HG03521 (cell line): ENCODE measurements at regions not wholly inside any gene's neighbourhood (a gene's known extent, or its start where the extent isn't known, plus 50 kb on each side); places are given as distances from the start of the nearest gene placed in this dataset.
A peak's percentile ranks its signal among the peaks of the same experiment; 100 is the strongest.

Experiments
- ATAC-seq: cut with Tn5 transposase; IDR thresholded peaks from one replicate; pipeline ENCODE4 v1.9.1; 2021; ENCODE audit warnings: mild to moderate bottlenecking, moderate library complexity; ENCODE audit not compliant: unreplicated experiment

DNA sequence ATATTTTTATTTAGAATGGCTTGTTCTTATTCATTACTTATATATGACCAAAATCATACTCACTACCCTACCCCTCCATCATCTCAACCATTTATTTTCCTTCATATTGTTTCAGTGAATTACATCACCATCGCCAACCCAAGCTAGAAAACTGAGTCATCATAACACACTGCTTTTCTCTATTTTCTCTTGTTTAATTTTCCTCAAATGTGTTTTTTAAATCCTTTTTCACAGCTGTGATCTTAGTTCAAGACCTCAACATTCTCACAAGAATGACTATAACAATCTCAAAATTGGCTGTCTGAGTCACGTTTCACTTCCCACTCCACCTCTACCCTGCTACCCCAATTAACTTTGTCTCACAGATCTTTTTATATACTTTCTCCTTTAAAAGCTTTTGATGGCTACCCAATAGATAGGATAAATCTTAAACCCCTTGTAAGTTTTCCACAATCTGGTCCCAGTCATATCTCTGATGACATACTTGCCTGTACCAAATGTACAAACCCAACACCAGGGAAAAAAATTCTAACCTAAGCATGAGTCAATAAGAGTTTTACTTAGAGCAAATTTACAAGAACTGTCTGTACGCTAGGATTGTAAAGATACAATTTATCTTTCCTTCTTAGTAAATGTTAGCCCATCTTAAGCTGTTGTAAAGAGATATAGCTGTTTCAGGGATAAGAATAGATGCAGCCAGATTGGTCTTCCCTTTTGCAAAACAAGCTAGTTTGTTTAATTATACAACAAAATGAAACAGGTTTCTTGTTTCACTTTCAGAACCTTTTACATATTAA lies 635.1 kb upstream of the SLC39A10 start:
- peak; percentile 69 for ATAC-seq

DNA sequence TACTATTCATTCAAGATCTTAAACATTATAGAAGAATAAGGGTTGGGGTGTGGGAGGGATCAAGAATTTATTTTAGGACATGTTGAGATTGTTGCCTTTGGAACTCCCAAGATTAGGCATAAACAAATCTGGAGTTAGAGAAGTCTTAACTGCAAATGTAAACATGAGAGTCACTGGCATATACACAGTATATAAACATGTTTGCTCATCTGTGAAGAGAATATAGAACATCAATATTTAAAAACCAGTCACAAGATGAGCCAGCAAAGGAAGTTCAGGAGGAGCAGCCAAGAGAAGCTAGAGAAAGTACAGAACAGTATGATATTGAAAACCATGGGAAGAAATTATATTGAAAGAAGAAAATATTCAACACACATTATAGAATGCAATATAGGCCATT lies 638.6 kb upstream of the SLC39A10 start:
- no peak for ATAC-seq

DNA sequence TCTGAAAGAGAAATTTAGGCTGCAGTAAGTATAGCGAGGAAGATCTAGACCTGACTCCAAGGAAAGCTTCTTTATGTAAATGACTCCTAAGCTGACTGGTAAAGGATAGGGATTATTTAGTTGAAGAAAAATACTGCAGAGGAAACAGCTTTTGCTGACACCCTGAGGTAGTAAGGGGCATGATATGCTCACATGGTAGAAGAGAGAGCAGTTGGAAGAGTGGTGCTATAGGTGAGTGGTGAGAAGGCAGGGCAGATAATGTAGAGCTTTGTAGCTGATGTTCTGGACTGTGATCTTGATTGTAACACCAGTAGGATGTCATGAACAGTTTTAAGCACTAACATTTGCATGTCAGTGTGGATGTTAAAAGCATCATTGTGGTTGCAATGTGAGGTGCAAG lies 639.1 kb upstream of the SLC39A10 start:
- no peak for ATAC-seq

DNA sequence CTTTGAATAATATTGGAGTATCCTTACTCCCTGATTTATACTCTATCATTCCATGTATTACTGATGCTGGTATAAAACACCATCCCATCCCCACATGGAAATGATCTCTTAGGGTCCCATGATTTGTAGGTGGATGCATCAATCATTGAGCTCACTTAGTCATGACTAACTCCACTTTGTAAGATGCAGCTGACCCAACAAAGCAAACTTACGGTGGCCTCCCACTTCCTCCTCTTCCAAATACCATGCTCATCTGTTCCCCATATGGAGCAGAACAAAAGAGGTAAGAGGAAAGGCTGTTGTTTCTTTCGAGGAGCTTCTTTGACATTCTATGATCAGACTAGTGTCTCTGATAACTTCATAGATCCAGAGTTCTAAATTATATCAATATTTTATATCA lies 640.2 kb upstream of the SLC39A10 start:
- no peak for ATAC-seq

DNA sequence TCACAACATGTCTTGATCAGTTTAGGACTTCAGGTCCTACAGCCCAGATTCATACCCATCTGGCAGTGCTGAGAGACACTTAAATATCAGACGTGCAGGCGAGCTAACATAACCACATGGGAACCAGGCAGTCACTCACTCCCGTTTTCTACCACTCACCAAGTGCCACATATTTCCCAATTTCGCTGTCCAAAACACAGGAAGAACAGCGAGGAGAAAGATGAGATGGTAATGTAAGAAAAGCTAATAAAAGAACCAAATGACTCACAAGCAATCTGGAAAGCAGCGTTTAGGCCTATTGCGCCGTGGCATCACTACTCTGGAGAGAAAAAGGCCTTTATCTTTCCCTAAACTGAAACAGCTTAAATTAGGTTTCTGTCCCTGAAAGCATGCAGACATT lies 647.8 kb upstream of the SLC39A10 start:
- no peak for ATAC-seq

DNA sequence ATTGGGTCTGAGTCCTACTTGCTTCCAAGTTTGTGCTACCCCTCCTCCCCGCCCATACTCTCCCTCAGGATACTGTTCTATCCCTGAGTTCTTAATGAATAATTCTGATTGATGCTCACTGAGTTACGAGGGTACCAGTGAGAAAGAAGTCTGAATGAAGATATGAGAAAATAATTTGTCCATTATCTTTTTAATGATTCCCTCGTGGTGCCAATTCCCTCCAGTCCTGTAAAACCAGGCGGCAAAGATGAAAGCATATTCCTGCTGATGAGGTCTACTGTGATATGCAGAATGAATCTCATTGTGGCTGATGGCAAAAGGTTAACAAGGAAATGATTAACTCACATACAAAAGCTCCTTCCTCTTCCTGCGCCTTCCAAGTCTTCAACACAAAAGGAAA lies 650.2 kb upstream of the SLC39A10 start:
- no peak for ATAC-seq

DNA sequence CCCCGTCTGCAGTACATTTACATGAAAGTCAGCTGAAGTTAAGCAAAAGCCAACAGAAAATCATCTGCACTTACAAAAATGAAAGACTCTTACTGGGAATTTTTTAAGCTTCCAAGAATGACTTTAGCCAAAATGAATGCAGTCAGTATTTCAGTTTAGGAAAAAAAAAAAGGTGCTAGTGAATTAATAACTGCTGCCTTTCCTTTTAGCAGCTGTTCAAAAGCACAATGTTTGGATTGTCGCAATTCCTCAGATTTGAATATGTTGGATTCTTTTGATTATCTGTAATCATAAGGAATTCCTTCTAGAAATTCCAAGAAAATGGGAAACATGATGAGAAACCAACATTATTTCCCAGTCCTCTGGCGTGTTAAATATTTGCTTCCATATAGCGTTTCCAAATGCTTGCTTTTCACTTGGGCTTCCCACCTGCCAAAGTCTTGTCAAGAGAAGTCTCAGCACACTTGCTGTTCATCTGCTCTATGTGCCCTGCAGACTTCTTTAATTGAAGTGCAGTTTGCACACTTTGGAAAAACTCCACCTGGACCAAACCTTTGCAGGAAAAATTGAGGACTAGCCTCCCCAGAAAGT lies 653.0 kb upstream of the SLC39A10 start:
- no peak for ATAC-seq

DNA sequence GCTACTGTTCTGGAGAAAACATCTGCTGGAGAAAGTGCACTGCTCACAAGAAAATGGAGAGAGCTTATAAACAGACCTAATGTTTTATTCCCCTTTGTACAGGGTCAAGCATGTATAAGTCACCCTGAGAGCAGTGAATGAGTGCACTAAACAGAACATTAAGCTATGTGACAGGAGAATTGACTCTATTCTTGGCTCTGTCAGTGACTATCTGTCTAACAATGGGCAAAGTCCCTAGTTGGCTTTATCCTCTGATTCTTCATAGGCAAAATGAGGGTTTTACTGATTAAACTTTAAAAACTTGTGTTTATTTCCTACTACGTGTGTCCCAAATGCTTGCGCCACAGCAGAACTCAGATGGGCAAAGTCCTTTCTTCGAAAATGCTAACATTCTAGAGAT lies 655.1 kb upstream of the SLC39A10 start:
- no peak for ATAC-seq

DNA sequence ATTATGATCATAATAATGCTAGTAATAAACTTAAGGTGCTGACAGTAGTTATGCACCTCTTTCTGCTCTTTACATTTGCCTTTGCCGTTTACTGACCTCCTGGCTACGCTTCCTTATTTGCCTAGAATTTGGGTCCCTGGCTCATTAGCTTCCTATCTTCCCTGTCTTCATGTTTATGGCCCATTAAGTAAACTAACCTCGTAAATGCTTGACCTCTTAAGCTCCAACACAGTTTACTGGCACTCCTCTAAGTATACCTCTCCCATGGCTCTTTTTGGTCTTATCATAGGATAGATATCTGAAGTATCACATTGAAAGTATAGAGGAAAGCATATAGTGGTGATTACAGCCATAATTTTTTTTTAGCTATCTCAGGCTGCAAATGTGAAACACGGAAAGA lies 657.3 kb upstream of the SLC39A10 start:
- no peak for ATAC-seq

DNA sequence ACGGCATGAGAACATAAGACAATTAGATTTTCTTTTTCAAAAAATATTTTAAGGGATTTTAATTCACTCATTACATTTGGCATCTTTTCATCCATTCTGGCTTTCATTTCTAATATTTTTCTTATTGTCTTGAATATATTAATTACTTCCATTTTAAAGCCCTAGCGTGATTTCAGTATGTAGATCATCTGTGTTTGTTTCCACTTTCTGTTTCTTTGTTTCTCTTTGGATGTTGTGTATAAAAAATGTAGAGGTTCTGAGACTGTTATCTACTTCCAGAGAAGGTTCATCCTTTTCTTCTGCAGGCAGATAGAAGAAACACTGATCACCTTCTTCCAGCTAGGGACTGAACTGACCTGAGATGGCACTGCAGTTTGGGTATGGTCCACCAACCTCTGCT lies 664.4 kb upstream of the SLC39A10 start:
- no peak for ATAC-seq

DNA sequence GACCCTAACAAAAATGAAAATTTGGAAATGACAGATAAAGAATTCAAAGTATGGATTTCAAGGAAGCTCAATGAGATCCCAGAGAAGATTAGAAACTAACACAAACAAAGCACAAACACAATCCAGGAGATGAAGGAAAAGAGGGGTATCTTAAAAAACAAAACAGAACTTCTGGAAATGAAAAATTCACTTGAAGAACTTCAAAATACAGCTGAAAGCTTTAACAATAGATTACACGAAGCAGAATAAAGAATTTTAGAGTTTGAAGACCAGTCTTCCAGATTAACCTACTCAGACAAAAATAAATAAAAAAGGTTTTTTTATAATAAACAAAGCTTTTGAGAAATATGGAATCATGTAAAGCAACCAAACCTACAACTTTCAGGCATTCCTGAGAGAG lies 671.8 kb upstream of the SLC39A10 start:
- no peak for ATAC-seq

DNA sequence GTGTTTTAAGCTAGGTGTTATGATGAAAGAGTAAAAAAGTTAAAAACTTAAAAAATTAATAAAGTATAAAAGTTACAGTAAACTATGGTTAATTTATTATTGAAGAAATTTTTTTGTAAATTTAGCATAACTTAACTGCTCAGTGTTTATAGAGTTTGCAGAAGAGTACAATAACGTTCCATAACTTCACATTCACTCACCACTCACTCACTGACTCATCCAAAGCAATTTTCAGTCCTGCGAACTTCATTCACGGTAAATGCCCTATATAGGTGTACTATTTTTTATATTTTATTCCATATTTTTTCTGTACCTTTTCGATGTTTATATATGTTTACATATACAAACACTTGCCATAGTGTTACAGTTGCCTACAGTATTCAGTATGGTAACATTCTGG lies 694.8 kb upstream of the SLC39A10 start:
- no peak for ATAC-seq

DNA sequence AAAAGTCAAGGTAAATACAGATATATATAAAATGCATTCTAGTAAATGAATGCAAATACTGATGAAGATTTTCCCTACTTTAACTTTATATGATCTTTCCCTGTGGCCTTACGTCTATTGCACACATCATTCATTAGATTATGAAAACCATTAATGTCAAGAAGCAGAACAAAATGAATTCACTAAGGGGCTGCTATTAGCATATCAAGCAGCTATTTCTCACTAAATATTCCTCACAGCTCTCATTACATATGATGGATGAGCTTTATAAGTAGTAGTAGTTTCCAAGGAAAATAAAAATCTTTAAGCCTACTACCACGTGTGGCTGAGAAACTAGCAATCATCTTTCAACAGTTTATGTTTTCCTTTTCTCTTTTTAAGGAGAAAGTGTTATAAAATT lies 702.8 kb upstream of the SLC39A10 start:
- ATAC-seq: no peak

DNA sequence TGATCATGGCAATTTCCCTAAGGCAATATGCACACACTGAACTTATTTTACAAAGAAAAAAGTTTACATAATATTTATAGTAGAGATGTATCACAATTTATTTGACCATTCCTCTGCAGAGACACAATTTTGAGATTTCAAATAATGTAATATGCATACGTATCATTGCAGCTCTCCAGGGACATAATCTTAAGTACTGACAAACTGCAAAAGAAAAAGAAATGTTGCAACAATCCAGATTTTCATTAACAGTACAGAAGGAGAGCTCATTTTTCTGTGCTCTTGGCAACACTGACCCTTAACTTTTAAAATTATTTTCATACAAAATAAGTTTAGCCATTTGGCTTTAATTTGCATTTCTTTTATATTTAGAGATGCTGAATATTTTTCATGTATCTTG lies 710.2 kb upstream of the SLC39A10 start:
- ATAC-seq: no peak

DNA sequence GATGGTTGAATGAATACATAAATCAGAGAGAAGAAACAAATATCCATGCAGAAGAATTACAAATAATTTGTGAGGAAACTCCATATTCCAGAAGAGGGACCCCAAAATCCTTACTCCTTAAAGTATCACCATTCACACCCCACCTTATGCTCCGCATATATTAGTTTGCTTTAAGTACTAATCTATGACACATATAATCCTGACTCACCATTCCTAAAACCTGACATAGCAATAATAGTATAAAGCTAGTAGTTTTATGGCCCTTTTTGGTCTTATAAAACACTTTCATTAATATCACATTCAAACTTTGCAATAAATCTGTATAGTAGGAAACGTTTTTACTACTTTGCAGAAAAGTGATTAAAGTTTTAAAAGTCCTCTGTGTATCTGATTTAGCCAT lies 719.0 kb upstream of the SLC39A10 start:
- ATAC-seq: no peak

DNA sequence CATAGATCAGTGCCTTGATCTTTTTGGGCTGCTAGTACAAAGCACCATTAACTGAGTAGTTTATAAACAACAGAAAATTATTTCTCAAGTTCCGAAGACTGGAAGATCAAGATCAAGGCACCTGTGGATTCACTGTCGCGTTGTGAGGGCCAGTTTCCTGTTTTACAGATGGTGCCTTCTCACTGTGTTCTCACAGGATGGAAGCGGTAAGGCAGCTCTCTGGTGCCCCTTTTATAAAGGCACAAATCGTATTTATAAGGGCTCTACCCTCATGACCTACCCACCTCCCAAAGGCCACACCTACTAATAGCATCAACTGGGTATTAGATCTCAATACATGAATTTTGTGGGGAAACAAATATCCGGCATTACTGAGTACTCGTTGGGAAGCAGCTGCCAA lies 729.5 kb upstream of the SLC39A10 start:
- ATAC-seq: no peak

DNA sequence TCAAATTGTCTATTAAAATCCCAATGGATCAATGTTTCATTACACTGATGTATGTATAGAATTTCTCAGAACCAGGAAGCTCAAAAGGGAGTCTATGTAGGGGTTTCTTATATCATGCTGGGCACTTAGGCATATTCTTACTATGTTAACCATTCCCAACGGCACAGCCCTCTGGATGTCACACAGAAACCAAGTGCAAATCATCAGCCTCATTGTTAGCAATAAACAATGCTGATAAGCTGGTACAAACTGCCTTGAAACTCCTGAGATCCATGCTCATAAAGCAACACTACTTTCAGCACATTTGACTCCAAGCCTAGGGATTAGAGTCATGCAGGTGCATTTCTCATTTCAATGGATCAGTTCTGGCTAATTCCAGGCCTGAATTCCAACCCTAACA lies 730.2 kb upstream of the SLC39A10 start:
- ATAC-seq: no peak

DNA sequence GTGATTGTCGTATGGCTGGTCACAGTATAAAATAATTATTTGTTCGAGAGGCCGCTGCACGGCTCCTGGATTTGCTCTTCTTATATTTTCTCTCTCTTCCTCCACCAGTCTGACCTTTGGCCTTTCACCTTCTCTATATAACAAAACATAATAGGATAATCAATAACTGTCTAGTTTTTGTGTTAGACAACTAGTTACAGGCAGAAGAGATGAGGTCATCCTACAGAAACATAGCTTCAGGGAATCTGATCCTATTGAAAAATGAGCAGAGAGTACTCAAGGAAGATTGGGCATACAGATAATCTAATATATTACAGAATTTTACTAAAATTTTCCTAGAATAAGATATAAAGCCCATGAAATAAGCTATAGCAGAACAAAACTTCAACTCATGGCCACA lies 731.3 kb upstream of the SLC39A10 start:
- no peak for ATAC-seq

DNA sequence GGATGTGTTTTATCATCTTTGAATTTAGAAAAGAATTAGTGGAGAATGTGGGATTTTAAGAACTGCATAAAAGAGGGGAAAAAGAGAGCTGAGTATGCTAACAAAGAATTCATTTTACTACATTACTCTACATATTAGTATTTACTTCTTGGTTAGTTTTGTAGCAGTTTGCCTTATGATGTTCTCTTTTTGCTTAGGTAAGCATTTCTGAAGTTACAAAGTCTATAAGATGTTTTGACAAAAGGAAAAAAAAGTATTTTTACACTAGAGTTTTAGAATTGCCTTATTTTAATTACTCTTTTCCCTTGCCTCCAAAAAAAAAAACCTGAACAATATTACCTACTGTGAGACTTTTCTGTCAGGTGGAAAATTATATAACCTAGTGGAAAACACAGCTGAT lies 739.5 kb upstream of the SLC39A10 start:
- ATAC-seq: no peak

DNA sequence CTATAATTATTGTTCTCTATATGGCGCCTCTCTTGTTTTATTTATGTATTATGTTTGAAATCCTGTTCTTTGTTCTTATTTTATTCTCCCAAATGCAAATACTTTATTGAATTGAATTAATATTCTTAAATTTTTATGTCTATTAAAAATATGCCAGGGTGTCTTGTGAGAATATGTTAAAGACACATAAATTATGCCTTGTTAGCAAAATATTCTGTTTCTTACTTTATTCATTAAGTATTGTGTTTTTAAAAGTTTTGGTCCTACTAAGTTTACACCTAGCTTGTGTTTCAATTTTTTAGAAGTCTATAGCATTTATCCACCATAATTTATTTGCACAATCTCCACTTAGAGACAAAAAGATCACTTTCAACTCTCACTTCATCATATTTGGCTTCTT lies 741.5 kb upstream of the SLC39A10 start:
- ATAC-seq: no peak

DNA sequence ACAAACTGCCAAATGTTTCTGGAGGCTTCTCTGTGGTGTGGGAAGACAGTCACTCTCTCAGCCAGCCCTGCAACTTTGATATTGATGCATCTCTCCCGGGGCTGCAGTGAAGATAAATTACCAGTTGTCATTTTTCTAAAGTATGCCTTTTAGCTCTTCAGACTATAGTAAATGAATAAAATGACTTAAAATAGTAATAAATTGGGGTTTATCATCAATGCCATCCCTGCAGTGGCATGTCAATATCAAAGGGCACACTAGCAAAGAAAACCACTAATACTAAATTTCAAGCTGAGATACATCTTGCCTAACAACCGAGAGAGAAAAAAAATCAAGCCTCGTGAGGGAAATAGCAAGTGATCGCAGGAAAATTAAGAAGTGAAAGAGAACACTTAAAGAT lies 749.5 kb upstream of the SLC39A10 start:
- ATAC-seq: no peak

DNA sequence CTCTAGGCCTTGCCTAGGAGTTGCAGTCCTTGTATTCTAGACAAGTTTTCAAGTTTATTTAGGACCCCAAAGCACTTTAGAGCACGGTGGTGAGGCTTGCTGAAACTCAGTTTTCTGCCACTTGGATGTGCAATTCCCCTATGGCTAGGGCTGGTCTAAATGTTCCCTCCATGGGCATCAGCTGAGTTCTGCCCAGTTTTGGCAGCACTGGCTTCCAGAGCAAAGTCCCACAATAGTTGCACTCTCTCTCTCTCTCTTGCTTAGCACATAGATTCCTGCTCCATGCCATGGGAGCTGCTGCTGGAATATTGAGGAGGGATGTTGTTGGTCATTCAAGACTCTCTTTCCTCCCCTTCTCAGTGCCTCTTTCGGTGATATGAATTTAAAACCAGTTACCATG lies 760.2 kb upstream of the SLC39A10 start:
- no peak for ATAC-seq

DNA sequence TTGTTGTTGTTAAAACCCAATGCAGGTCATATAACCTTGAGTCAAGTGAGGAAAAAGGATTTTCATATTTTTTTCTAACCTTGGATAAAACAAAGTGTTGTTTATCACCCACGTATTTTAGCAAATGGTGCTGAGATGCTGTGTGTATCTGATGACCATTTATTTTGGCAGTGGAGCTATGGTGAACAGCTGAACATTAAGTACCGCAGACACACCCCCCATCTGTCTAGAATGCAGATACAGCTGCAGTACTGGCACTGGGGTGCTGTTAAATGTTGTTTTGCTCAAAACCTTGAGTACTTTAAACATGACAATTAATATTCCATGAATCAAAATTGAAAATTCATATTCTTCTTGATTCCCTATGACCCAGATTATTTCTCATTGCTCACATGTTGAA lies 773.3 kb upstream of the SLC39A10 start:
- no peak for ATAC-seq
